Pancreas (tissue), 10 donors: ENCODE measurements at regions not wholly inside any gene's neighbourhood (a gene's known extent, or its start where the extent isn't known, plus 50 kb on each side); places are given as distances from the start of the nearest gene placed in this dataset.
A peak's percentile ranks its signal among the peaks of the same experiment; 100 is the strongest.

Source experiments
- ATAC-seq, 4 donors: fragments of 200-7000 bp; cut with Tn5 transposase; one replicate each; pipeline versions ENCODE4 v1.8.0 to v1.9.1; 2020; ENCODE audit warnings: mild to moderate bottlenecking in 4 of 4, moderate library complexity in 4 of 4
- DNase-seq, 6 donors: peaks; one replicate each; pipeline ENCODE4 v3.0.0-alpha.2; 2020
- FAIRE-seq: peaks from 2 replicates; lab custom pipeline; 2012; peaks lifted over from hg19 to GRCh38; lab: Jason Lieb, UNC
- H3K27ac ChIP-seq, 4 donors: fragments of 200-600 bp; sonication (generic); 1 replicate in 3 of 4; 2 replicates in 1 of 4; pipeline versions ENCODE4 v1.5.0 to v1.8.0; 2020
- H3K27me3 ChIP-seq, 4 donors: fragments of 200-600 bp; one replicate each; pipeline ENCODE4 v1.8.0; 2021
- H3K36me3 ChIP-seq, 3 donors: fragments of 200-600 bp; sonication (generic) in 1 of 3; one replicate each; pipeline versions ENCODE4 v1.5.0 to v1.8.0; 2020 to 2021
- H3K4me1 ChIP-seq, 3 donors: fragments of 200-600 bp; one replicate each; pipeline ENCODE4 v1.8.0; 2021
- H3K4me3 ChIP-seq, 4 donors: fragments of 200-600 bp; sonication (generic) in 2 of 4; one replicate each; pipeline versions ENCODE4 v1.5.0 to v1.8.0; 2020 to 2021
- H3K9me3 ChIP-seq, 4 donors: fragments of 200-600 bp; one replicate each; pipeline ENCODE4 v1.8.0; 2021
- CTCF ChIP-seq, 4 donors: fragments of 200-600 bp; sonication (generic) in 3 of 4; IDR thresholded peaks; one replicate each; pipeline versions ENCODE4 v1.5.0 to v1.8.0; 2021; ENCODE audit warnings: antibody characterized with exemption in 4 of 4
- whole genome bisulfite sequencing, 2 donors: extraction: QIAGEN DNeasy Blood & Tissue Kit; methylation state at CpG; one replicate each; pipeline ENCODE4 v1.1.7; 2013; 5-methylcytosine and 5-hydroxymethylcytosine counted together
- intact Hi-C, 3 donors: fragments of 100-400 bp; cut with DNase I; formaldehyde crosslinking; loops; one replicate each; pipeline versions ENCODE4 v1.11.1 to v1.14.2; 2022
- donor health status: healthy with polysubstance abuse.
- donor health status: DM: no; HTN: no; CAD: no; lungs with moderate emphysema.
- donor health status: DM: no; HTN: no; CAD: no.
- donor health status: control.
- donor health status: control.
- donor health status: Bipolar disorder and iron deficiency.
- donor health status: DM: yes; HTN: yes; CAD: no.
- donor health status: DM: no; HTN: no; CAD: no.
- donor health status: DM: no; HTN: no; CAD: no.
- donor health status: DM: yes; HTN: yes; CAD: no.

- FAIRE-seq (no peak), ATAC-seq (no peak), DNase-seq (no peak)
- TF ChIP-seq CTCF (IDR thresholded peaks at IDR 0.05), result no peak
- intact Hi-C loops, result no loop called here
- Histone ChIP-seq H3K27ac (no peak overlapping the region), H3K27me3 (no peaks in the 10 kb centered on the region), H3K36me3 (no peaks in the 10 kb centered on the region), H3K4me3 (no peak overlapping the region), H3K9me3 (no peaks in the 10 kb centered on the region), H3K4me1 (no peaks in the 10 kb centered on the region)
- 65 to 75% methylated on average over 5 of the region's 5 CpGs for WGBS, 2 donors
Measured at GRCh38 chr4:35539404-35540055, 704.8 kb downstream of the ARAP2 start.

- WGBS, 2 donors, result 62 to 70% methylated on average over 12 of the region's 12 CpGs
- no peak overlapping the region for H3K27ac ChIP-seq
- H3K27me3 ChIP-seq, result no peaks in the 10 kb centered on the region
- no peak for FAIRE-seq
- peak in 1 of 6 donors; percentile 39 for DNase-seq
- TF ChIP-seq CTCF (IDR thresholded peaks at IDR 0.05), result no peak
- no peaks in the 10 kb centered on the region for H3K4me1 ChIP-seq
- no peak for ATAC-seq
- H3K36me3 ChIP-seq, result no peaks in the 10 kb centered on the region
- no peaks in the 10 kb centered on the region for H3K9me3 ChIP-seq
- intact Hi-C loops, result no loop called here
- H3K4me3 ChIP-seq, result no peak overlapping the region
Measured at GRCh38 chr4:35541146-35541887, 703.0 kb downstream of the ARAP2 start.

DNA sequence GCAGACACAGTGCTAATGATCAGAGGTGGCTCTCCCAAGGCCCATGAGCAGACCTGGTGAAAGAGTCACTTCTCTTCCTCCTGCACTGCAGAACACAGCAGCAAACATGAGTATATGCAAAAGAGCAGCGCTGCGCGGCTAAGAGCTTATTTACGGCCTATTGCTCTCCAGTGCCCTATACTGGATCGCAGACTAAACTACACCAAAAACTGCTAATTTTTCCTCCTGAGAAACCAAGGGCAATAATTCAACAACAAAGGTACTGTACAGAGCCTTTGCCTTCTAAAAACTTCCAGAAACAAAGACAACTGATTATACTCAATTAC is 702.5 kb downstream of the ARAP2 start:
- TF ChIP-seq CTCF (IDR thresholded peaks at IDR 0.05), result no peak
- WGBS, 2 donors, result 57 to 84% methylated on average over 5 of the region's 5 CpGs
- DNase-seq, result no peak
- no peaks in the 10 kb centered on the region for H3K9me3 ChIP-seq
- no peaks in the 10 kb centered on the region for H3K4me1 ChIP-seq
- intact Hi-C loops, result no loop called here
- no peak overlapping the region for H3K27ac ChIP-seq
- H3K27me3 ChIP-seq, result no peaks in the 10 kb centered on the region
- no peak for FAIRE-seq
- ATAC-seq, result no peak
- no peaks in the 10 kb centered on the region for H3K36me3 ChIP-seq
- no peak overlapping the region for H3K4me3 ChIP-seq

GRCh38 chr4:35548921-35549320 is 695.4 kb downstream of the ARAP2 start:
- no peak for TF ChIP-seq CTCF (IDR thresholded peaks at IDR 0.05)
- ATAC-seq (no peak), FAIRE-seq (no peak), DNase-seq (no peak)
- Histone ChIP-seq H3K9me3 (no peaks in the 10 kb centered on the region), H3K36me3 (no peaks in the 10 kb centered on the region), H3K27ac (no peak overlapping the region), H3K4me3 (no peak overlapping the region), H3K27me3 (no peaks in the 10 kb centered on the region), H3K4me1 (no peaks in the 10 kb centered on the region)
- 65 to 78% methylated on average over 3 of the region's 3 CpGs for WGBS, 2 donors
- intact Hi-C loops, result no loop called here

GRCh38 chr4:35556387-35556786 is 687.9 kb downstream of the ARAP2 start:
- WGBS, 2 donors, result 74 to 86% methylated on average over 1 of the region's 1 CpG
- TF ChIP-seq CTCF (IDR thresholded peaks at IDR 0.05), result no peak
- ATAC-seq, result no peak
- no peaks in the 10 kb centered on the region for H3K9me3 ChIP-seq
- H3K27me3 ChIP-seq, result no peaks in the 10 kb centered on the region
- H3K27ac ChIP-seq, result no peak overlapping the region
- no peaks in the 10 kb centered on the region for H3K36me3 ChIP-seq
- no peak for DNase-seq
- intact Hi-C loops, result no loop called here
- H3K4me1 ChIP-seq, result no peaks in the 10 kb centered on the region
- no peak overlapping the region for H3K4me3 ChIP-seq
- FAIRE-seq, result no peak
